H1 (cell line): ENCODE measurements at regions not wholly inside any gene's neighbourhood (a gene's known extent, or its start where the extent isn't known, plus 50 kb on each side); places are given as distances from the start of the nearest gene placed in this dataset.

ENCODE experiments used
- CTCF ChIA-PET: fragments of 300-600 bp; sonication (Branson Sonifier 250); formaldehyde crosslinking; loops from one replicate; lab custom pipeline; 2021; ENCODE audit not compliant: partially characterized antibody; lab: Charles Lee
- POLR2A ChIA-PET: fragments of 300-600 bp; sonication (Branson Sonifier 250); formaldehyde crosslinking; loops from one replicate; lab custom pipeline; 2021; ENCODE audit warnings: inconsistent platforms; ENCODE audit not compliant: partially characterized antibody; lab: Charles Lee
- DNase-seq, 2 experiments: peaks; one replicate each; pipeline versions ENCODE4 v3.0.0 to v3.0.0-alpha.2; 2010 to 2022; ENCODE audit warnings: low spot score in 2 of 2, low read depth in 1 of 2, mixed read lengths in 1 of 2
- FAIRE-seq: peaks from 2 replicates; lab custom pipeline; 2011; peaks lifted over from hg19 to GRCh38; lab: Jason Lieb, UNC
- H2AFZ ChIP-seq: 2 replicates; pipeline ENCODE4 v1.8.1; 2012; ENCODE audit warnings: low read length, inconsistent platforms
- H2AK5ac ChIP-seq: 2 replicates; pipeline ENCODE4 v1.6.1; 2013; ENCODE audit warnings: low read depth, low read length
- H2BK120ac ChIP-seq: replicated peaks from 2 replicates; pipeline ENCODE3; 2013; ENCODE audit warnings: low read depth, low read length, inconsistent platforms
- H2BK12ac ChIP-seq: 2 replicates; pipeline ENCODE4 v1.6.1; 2013; ENCODE audit warnings: low read depth, low read length
- H2BK15ac ChIP-seq: 2 replicates; pipeline ENCODE4 v1.6.1; 2013; ENCODE audit warnings: low read length
- H2BK20ac ChIP-seq: 2 replicates; pipeline ENCODE4 v1.6.1; 2013; ENCODE audit warnings: low read length
- H2BK5ac ChIP-seq: 2 replicates; pipeline ENCODE4 v1.6.1; 2013; ENCODE audit warnings: low read depth, low read length
- H3K14ac ChIP-seq: 2 replicates; pipeline ENCODE4 v1.6.1; 2013; ENCODE audit warnings: inconsistent platforms; ENCODE audit not compliant: insufficient read length
- H3K18ac ChIP-seq: 2 replicates; pipeline ENCODE4 v1.6.1; 2013; ENCODE audit warnings: low read length; ENCODE audit errors: extremely low read depth
- H3K23ac ChIP-seq: 2 replicates; pipeline ENCODE4 v1.6.1; 2013; ENCODE audit warnings: inconsistent platforms; ENCODE audit not compliant: insufficient read length
- H3K23me2 ChIP-seq: 2 replicates; pipeline ENCODE4 v1.6.1; 2013; ENCODE audit warnings: low read depth, low read length
- H3K27ac ChIP-seq: 2 replicates; pipeline ENCODE4 v1.6.1; 2011; ENCODE audit warnings: low read depth, low read length, inconsistent platforms
- H3K27me3 ChIP-seq, 4 experiments: replicated peaks in 1 of 4; 1 replicate in 1 of 4; 2 replicates in 3 of 4; pipeline versions ENCODE4 v1.6.1 to v1.8.1; 2011 to 2013; ENCODE audit warnings: low read length in 3 of 4, mild to moderate bottlenecking in 3 of 4, inconsistent platforms in 2 of 4, mixed read lengths in 2 of 4, moderate library complexity in 1 of 4; ENCODE audit not compliant: control insufficient read depth in 3 of 4, insufficient read depth in 3 of 4; ENCODE audit errors: extremely low read depth in 1 of 4
- H3K36me3 ChIP-seq, 4 experiments: 2 replicates each; pipeline versions ENCODE4 v1.6.1 to v1.8.1; 2011 to 2013; ENCODE audit warnings: mild to moderate bottlenecking in 4 of 4, low read length in 3 of 4, moderate library complexity in 2 of 4, control low read depth in 1 of 4, inconsistent platforms in 1 of 4; ENCODE audit not compliant: insufficient read depth in 4 of 4, control insufficient read depth in 2 of 4
- H3K4ac ChIP-seq: replicated peaks from 2 replicates; pipeline ENCODE3; 2013; ENCODE audit warnings: low read length, low read depth, mixed read lengths, inconsistent platforms; ENCODE audit not compliant: insufficient read length
- H3K4me1 ChIP-seq, 4 experiments: replicated peaks in 1 of 4; 1 replicate in 1 of 4; 2 replicates in 3 of 4; pipeline versions ENCODE4 v1.6.1 to v1.8.1; 2011 to 2013; ENCODE audit warnings: low read length in 3 of 4, inconsistent platforms in 2 of 4, mixed read lengths in 1 of 4; ENCODE audit not compliant: insufficient read depth in 4 of 4, control insufficient read depth in 3 of 4
- H3K4me2 ChIP-seq, 2 experiments: 2 replicates each; pipeline versions ENCODE4 v1.6.1 to v1.8.1; 2011 to 2013; ENCODE audit warnings: low read depth in 2 of 2, low read length in 2 of 2, control low read depth in 1 of 2, inconsistent platforms in 1 of 2, mild to moderate bottlenecking in 1 of 2; ENCODE audit not compliant: insufficient read depth in 1 of 2
- H3K4me3 ChIP-seq, 4 experiments: fragments of 200-600, 300-600 bp in 1 of 4; sonication (generic), shearing (Covaris generic), sonication (Bioruptor Twin) in 1 of 4; 2 replicates each; pipeline versions ENCODE4 v1.5.1 to v1.8.1; 2011 to 2016; ENCODE audit warnings: low read length in 4 of 4, low read depth in 3 of 4, control low read depth in 2 of 4, inconsistent platforms in 2 of 4, mild to moderate bottlenecking in 2 of 4, mixed read lengths in 1 of 4, moderate library complexity in 1 of 4; ENCODE audit not compliant: insufficient read depth in 2 of 4; ENCODE audit errors: extremely low read depth in 1 of 4
- H3K56ac ChIP-seq: replicated peaks from 2 replicates; pipeline ENCODE3; 2013; ENCODE audit warnings: low read depth, mild to moderate bottlenecking, mixed read lengths, low read length, inconsistent platforms; ENCODE audit not compliant: insufficient read length
- H3K79me1 ChIP-seq: 2 replicates; pipeline ENCODE4 v1.6.1; 2013; ENCODE audit warnings: low read depth, low read length, control low read depth
- H3K79me2 ChIP-seq, 2 experiments: 2 replicates each; pipeline versions ENCODE4 v1.6.1 to v1.8.1; 2012 to 2013; ENCODE audit warnings: low read length in 2 of 2, mild to moderate bottlenecking in 2 of 2, inconsistent platforms in 1 of 2; ENCODE audit not compliant: insufficient read depth in 2 of 2, control insufficient read depth in 1 of 2
- H3K9ac ChIP-seq, 4 experiments: replicated peaks in 1 of 4; 1 replicate in 1 of 4; 2 replicates in 3 of 4; pipeline versions ENCODE4 v1.6.1 to v1.8.1; 2011 to 2013; ENCODE audit warnings: low read depth in 3 of 4, low read length in 3 of 4, control low read depth in 2 of 4, mild to moderate bottlenecking in 2 of 4, moderate library complexity in 2 of 4, inconsistent platforms in 1 of 4; ENCODE audit errors: extremely low read depth in 1 of 4
- H3K9me3 ChIP-seq, 2 experiments: 2 replicates each; pipeline versions ENCODE4 v1.6.1 to v1.8.1; 2012 to 2013; ENCODE audit warnings: mild to moderate bottlenecking in 2 of 2, moderate library complexity in 2 of 2, control low read depth in 1 of 2, inconsistent platforms in 1 of 2, low read depth in 1 of 2, low read length in 1 of 2, mixed read lengths in 1 of 2; ENCODE audit not compliant: insufficient read depth in 2 of 2
- H4K20me1 ChIP-seq, 2 experiments: replicated peaks in 1 of 2; 2 replicates each; pipeline versions ENCODE3 to v1.8.1; 2011 to 2013; ENCODE audit warnings: inconsistent platforms in 2 of 2, low read length in 2 of 2, mild to moderate bottlenecking in 1 of 2; ENCODE audit not compliant: insufficient read depth in 2 of 2, control insufficient read depth in 1 of 2
- H4K5ac ChIP-seq: 2 replicates; pipeline ENCODE4 v1.6.1; 2013; ENCODE audit warnings: low read length, low read depth, mixed read lengths, inconsistent platforms; ENCODE audit not compliant: insufficient read length
- H4K8ac ChIP-seq: 2 replicates; pipeline ENCODE4 v1.8.0; 2013; ENCODE audit warnings: mild to moderate bottlenecking, moderate library complexity, low read length, inconsistent platforms; ENCODE audit not compliant: insufficient read depth; ENCODE audit errors: extremely low read depth
- H4K91ac ChIP-seq: replicated peaks from 2 replicates; pipeline ENCODE3; 2013; ENCODE audit warnings: low read length, mixed read lengths, inconsistent platforms; ENCODE audit not compliant: insufficient read length
- ATF2 ChIP-seq: IDR thresholded peaks from 2 replicates; pipeline ENCODE4 v1.6.1; 2012; ENCODE audit warnings: low read length, inconsistent platforms
- BACH1 ChIP-seq: IDR thresholded peaks from 2 replicates; pipeline ENCODE4 v1.6.1; 2012; ENCODE audit warnings: low read length, improper control_type of control experiment
- EZH2 ChIP-seq: fragments of 200-600 bp; sonication (generic); IDR thresholded peaks from 2 replicates; pipeline ENCODE4 v1.7.1; 2012; ENCODE audit warnings: low read depth, mild to moderate bottlenecking, moderate library complexity, low read length, inconsistent platforms; ENCODE audit not compliant: severe bottlenecking
- GTF2F1 ChIP-seq: IDR thresholded peaks from 2 replicates; pipeline ENCODE4 v1.6.1; 2012; ENCODE audit warnings: low read depth, low read length, improper control_type of control experiment, borderline replicate concordance
- SIRT6 ChIP-seq: IDR thresholded peaks from one replicate; pipeline ENCODE4 v1.7.1; 2012; ENCODE audit warnings: low read length, inconsistent platforms
- TAF7 ChIP-seq: optimal IDR thresholded peaks from 2 replicates; pipeline ENCODE3; 2011; ENCODE audit warnings: low read depth, mild to moderate bottlenecking, inconsistent platforms, low read length, moderate library complexity, borderline replicate concordance
- TBP ChIP-seq: IDR thresholded peaks from 2 replicates; pipeline ENCODE4 v1.6.1; 2011; ENCODE audit warnings: low read depth, low read length, improper control_type of control experiment
- WGBS, 2 experiments: shearing (Covaris generic) in 1 of 2; methylation state at CpG; one replicate each; pipeline versions ENCODE4 v1.1.6 to v1.1.7; 2013 to 2015; ENCODE audit warnings: low lambda C conversion rate in 2 of 2, mixed read lengths in 2 of 2, inconsistent platforms in 1 of 2, low coverage in 1 of 2, missing lambda C conversion rate in 1 of 2; ENCODE audit not compliant: insufficient replicate concordance in 2 of 2, insufficient coverage in 1 of 2, insufficient read length in 1 of 2; ENCODE audit errors: extremely low coverage in 1 of 2, missing lambda C conversion rate in 1 of 2; 5-methylcytosine and 5-hydroxymethylcytosine counted together

- WGBS, 2 experiments = 94% methylated on average over 2 of the region's 2 CpGs; no CpG with 5 or more reads in 1 of the 2 experiments
- Histone ChIP-seq H3K36me3 (no peaks in the 10 kb centered on the region), H4K91ac (no peak overlapping the region)
- TF ChIP-seq ATF2 (no peak), EZH2 (no peak), SIRT6 (no peak), TBP (no peak), TAF7 (no peak), BACH1 (no peak), GTF2F1 (no peak)
Measured at GRCh38 chr11:39174965-39175364, 2284.5 kb downstream of the LRRC4C start.

More at GRCh38 chr11:39174965-39175364, 2284.5 kb downstream of the LRRC4C start:
- POLR2A ChIA-PET = no interaction called here
- Histone ChIP-seq H2BK120ac (no peak overlapping the region), H3K27ac (no peak overlapping the region), H3K14ac (no peak overlapping the region), H3K4me2 (no peak overlapping the region), H4K20me1 (no peaks in the 10 kb centered on the region), H3K4me1 (no peaks in the 10 kb centered on the region), H3K18ac (no peak overlapping the region), H3K27me3 (no peaks in the 10 kb centered on the region), H4K5ac (no peak overlapping the region), H3K4me3 (no peak overlapping the region), H2BK15ac (no peak overlapping the region), H3K9ac (no peak overlapping the region), H3K56ac (no peak overlapping the region), H3K23me2 (no peaks in the 10 kb centered on the region), H3K23ac (no peak overlapping the region), H2BK5ac (no peak overlapping the region), H2BK12ac (no peak overlapping the region), H2AK5ac (no peak overlapping the region), H4K8ac (no peak overlapping the region), H2BK20ac (no peak overlapping the region), H3K9me3 (no peaks in the 10 kb centered on the region), H3K4ac (no peak overlapping the region), H2AFZ (no peak overlapping the region), H3K79me1 (no peaks in the 10 kb centered on the region), H3K79me2 (no peaks in the 10 kb centered on the region)
- FAIRE-seq = no peak
- CTCF ChIA-PET = interaction anchor here (0.7 to 2.4 kb wide), 3 partner anchors 8 to 200 kb away, joined by 3 to 6 read pairs (median 4); no protein-coding TSS in a partner anchor
- no peak for DNase-seq
